OCI-LY3 (cell line): ENCODE measurements at regions not wholly inside any gene's neighbourhood (a gene's known extent, or its start where the extent isn't known, plus 50 kb on each side); places are given as distances from the start of the nearest gene placed in this dataset.

Experiments used
- CTCF ChIP-seq: fragments of 200-600, 300-600 bp; sonication (generic); IDR thresholded peaks from 2 replicates; pipeline ENCODE4 v1.5.1; 2014; ENCODE audit warnings: antibody characterized with exemption, low read length, low read depth
- EZH2phosphoT487 ChIP-seq: fragments of 200-600 bp; shearing (Covaris generic); IDR thresholded peaks from 2 replicates; pipeline ENCODE4 v1.6.1; 2018; ENCODE audit warnings: antibody characterized with exemption, mixed run types, low read depth

GRCh38 chr7:113810080-113810744 lies 108.6 kb downstream of the PPP1R3A start:
- no peak for TF ChIP-seq CTCF
- TF ChIP-seq EZH2phosphoT487, result no peak
